Body of pancreas (tissue), 4 donors: ENCODE measurements at regions not wholly inside any gene's neighbourhood (a gene's known extent, or its start where the extent isn't known, plus 50 kb on each side); places are given as distances from the start of the nearest gene placed in this dataset.

Experiments used
- CTCF ChIP-seq, 7 experiments: fragments of 450-650 bp in 4 of 7; fragments of 200-600 bp in 3 of 7; sonication (generic) in 3 of 7; IDR thresholded peaks; one replicate each; pipeline ENCODE4 v1.5.1; 2016 to 2019; ENCODE audit warnings: antibody characterized with exemption in 7 of 7
- POLR2A ChIP-seq, 3 donors: fragments of 450-650 bp; IDR thresholded peaks; one replicate each; pipeline ENCODE4 v1.6.1; 2016; ENCODE audit warnings: antibody characterized with exemption in 3 of 3, mild to moderate bottlenecking in 2 of 3

GRCh38 chr5:124090115-124090514, 578.1 kb downstream of the CSNK1G3 start:
- no peak for TF ChIP-seq CTCF (IDR thresholded peaks at IDR 0.05)
- TF ChIP-seq POLR2A (IDR thresholded peaks at IDR 0.05), result no peak
